ENCODE measurements at regions not wholly inside any gene's neighbourhood (a gene's known extent, or its start where the extent isn't known, plus 50 kb on each side); places are given as distances from the start of the nearest gene placed in this dataset.

GRCh38 chr7:155878250-155878649 is 66.0 kb upstream of the SHH start:
- Histone ChIP-seq H3K4me3 (no peak overlapping the region), H3K27ac (no peak overlapping the region)
- no peak for TF ChIP-seq CTCF (IDR thresholded peaks at IDR 0.05)
- DNase-seq (ENCODE audit: low spot score): peak; percentile 64

GRCh38 chr7:155877167-155877566 is 64.9 kb upstream of the SHH start:
- H3K27ac ChIP-seq: no peak overlapping the region
- DNase-seq (ENCODE audit: low spot score): no peak
- no peak for TF ChIP-seq CTCF (IDR thresholded peaks at IDR 0.05)
- no peak overlapping the region for H3K4me3 ChIP-seq

- DNase-seq (ENCODE audit: low spot score): peak; percentile 57
- Histone ChIP-seq H3K27ac (no peak overlapping the region), H3K4me3 (no peak overlapping the region)
- TF ChIP-seq CTCF (IDR thresholded peaks at IDR 0.05): no peak
These were observed 62.1 kb upstream of the SHH start for GRCh38 chr7:155874411-155874810.

GRCh38 chr7:155874010-155874409 is 61.7 kb upstream of the SHH start:
- H3K27ac ChIP-seq: no peak overlapping the region
- TF ChIP-seq CTCF (IDR thresholded peaks at IDR 0.05): no peak
- H3K4me3 ChIP-seq: no peak overlapping the region
- no peak for DNase-seq (ENCODE audit: low spot score)

- TF ChIP-seq CTCF (IDR thresholded peaks at IDR 0.05): no peak
- peak; percentile 31 for DNase-seq (ENCODE audit: low spot score)
- no peak overlapping the region for H3K4me3 ChIP-seq
These were observed 60.6 kb upstream of the SHH start for GRCh38 chr7:155872678-155873369.

GRCh38 chr7:155871211-155871610 is 58.9 kb upstream of the SHH start:
- Histone ChIP-seq H3K4me3 (no peak overlapping the region), H3K27ac (no peak overlapping the region)
- DNase-seq (ENCODE audit: low spot score): peak; percentile 50
- TF ChIP-seq CTCF (IDR thresholded peaks at IDR 0.05): no peak

More at GRCh38 chr7:155872678-155873369, 60.6 kb upstream of the SHH start:
- no peak overlapping the region for H3K27ac ChIP-seq

Data from coronary artery (tissue), 2 donors.